PC-9 (cell line): ENCODE measurements at regions not wholly inside any gene's neighbourhood (a gene's known extent, or its start where the extent isn't known, plus 50 kb on each side); places are given as distances from the start of the nearest gene placed in this dataset.
"Not testable (repeated sequence)": the region's sequence is repeated elsewhere in the genome, so short reads cannot be mapped to it uniquely, and the experiment has no call there.

Experiments
- BruUV-seq: library from RNA; stranded (reverse); fragments of 400-500 nt; replicated peaks from 2 replicates; lab custom pipeline; 2021; lab: Mats Ljungman, UMichigan
- CTCF ChIA-PET: fragments of 300-600 bp; sonication (Branson Sonifier 250); formaldehyde crosslinking; loops from one replicate; lab custom pipeline; 2022; ENCODE audit warnings: antibody characterized with exemption; lab: Charles Lee
- POLR2A ChIA-PET: fragments of 300-600 bp; sonication (Branson Sonifier 250); formaldehyde crosslinking; loops from one replicate; lab custom pipeline; 2022; ENCODE audit warnings: antibody characterized with exemption; ENCODE audit not compliant: unreplicated experiment; lab: Charles Lee
- DNase-seq, 2 experiments: peaks; one replicate each; pipeline versions ENCODE4 v3.0.0 to v3.0.0-alpha.2; 2015 to 2022; ENCODE audit warnings: mixed read lengths in 1 of 2
- H2AFZ ChIP-seq: fragments of 200-600 bp; sonication (generic); 2 replicates; pipeline ENCODE4 v1.8.1; 2017; ENCODE audit warnings: antibody characterized with exemption
- H3F3A ChIP-seq: fragments of 200-600 bp; sonication (generic); 2 replicates; pipeline ENCODE4 v1.8.1; 2017; ENCODE audit warnings: antibody characterized with exemption, mild to moderate bottlenecking, low read depth; ENCODE audit not compliant: insufficient read depth
- H3K27ac ChIP-seq: fragments of 200-600 bp; sonication (generic); 2 replicates; pipeline ENCODE4 v1.6.1; 2016; ENCODE audit warnings: mixed run types
- H3K27me3 ChIP-seq: fragments of 200-600 bp; sonication (generic); 2 replicates; pipeline ENCODE4 v1.6.1; 2016; ENCODE audit warnings: low read depth, mixed run types; ENCODE audit not compliant: insufficient read depth
- H3K36me3 ChIP-seq: fragments of 200-600 bp; sonication (generic); 2 replicates; pipeline ENCODE4 v1.6.1; 2016; ENCODE audit warnings: low read depth, mixed run types
- H3K4me1 ChIP-seq: fragments of 200-600 bp; sonication (generic); replicated peaks from 2 replicates; pipeline ENCODE4 v1.6.1; 2016; ENCODE audit warnings: mixed run types; ENCODE audit not compliant: insufficient read depth
- H3K4me2 ChIP-seq: fragments of 200-600 bp; sonication (generic); 2 replicates; pipeline ENCODE4 v1.6.1; 2017; ENCODE audit warnings: mixed run types
- H3K4me3 ChIP-seq: fragments of 200-600 bp; sonication (generic); 2 replicates; pipeline ENCODE4 v1.6.1; 2016; ENCODE audit warnings: mixed run types
- H3K79me2 ChIP-seq: fragments of 200-600 bp; sonication (generic); 2 replicates; pipeline ENCODE4 v1.6.1; 2017; ENCODE audit warnings: low read depth, mixed run types
- H3K9me2 ChIP-seq: fragments of 200-600 bp; sonication (generic); 2 replicates; pipeline ENCODE4 v1.8.1; 2017; ENCODE audit warnings: mild to moderate bottlenecking; ENCODE audit not compliant: insufficient read depth
- H3K9me3 ChIP-seq: fragments of 200-600 bp; sonication (generic); 2 replicates; pipeline ENCODE4 v1.8.1; 2016; ENCODE audit warnings: low read depth; ENCODE audit not compliant: insufficient read depth
- H4K20me1 ChIP-seq: fragments of 200-600 bp; sonication (generic); 2 replicates; pipeline ENCODE4 v1.8.1; 2017; ENCODE audit not compliant: insufficient read depth
- EZH2 ChIP-seq: fragments of 200-600 bp; sonication (generic); IDR thresholded peaks from 2 replicates; pipeline ENCODE4 v1.8.0; 2017; ENCODE audit warnings: antibody characterized with exemption, low read depth
- intact Hi-C: fragments of 100-400 bp; cut with micrococcal nuclease; formaldehyde crosslinking; loops from one replicate; pipeline ENCODE4 v1.10.0; 2022; ENCODE audit not compliant: unreplicated experiment
- TF ChIP-seq, protein P1 (sequence below): fragments of 200-600 bp; sonication (generic); conservative IDR thresholded peaks from 2 replicates; pipeline ENCODE4 v1.6.1; 2017; ENCODE audit warnings: mixed run types, antibody characterized with exemption, mild to moderate bottlenecking, moderate library complexity

DNA sequence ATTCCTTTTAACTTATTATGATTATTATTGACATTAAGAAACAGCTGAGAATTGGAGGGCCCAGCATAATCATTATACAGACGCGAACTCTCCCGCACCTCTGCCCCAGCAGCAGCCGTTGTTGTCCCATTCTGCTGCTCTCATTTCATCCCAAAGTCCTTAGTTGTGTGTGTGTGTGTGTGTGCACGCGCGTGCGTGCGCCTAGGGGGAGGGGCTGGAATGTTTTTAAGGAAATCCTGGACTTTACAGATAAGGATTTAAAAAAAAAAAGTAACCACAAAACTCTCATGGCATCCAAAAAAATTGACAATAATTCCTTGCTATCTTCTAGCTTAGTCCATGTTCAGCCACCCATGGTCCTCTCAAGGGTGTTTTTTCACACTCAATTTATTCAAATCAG lies 134.2 kb downstream of the WNT7A start:
- H3K4me1 ChIP-seq, result no peaks in the 10 kb centered on the region
- H3K27ac ChIP-seq, result no peak overlapping the region
- H3K4me2 ChIP-seq, result no peak overlapping the region
- no peaks in the 10 kb centered on the region for H4K20me1 ChIP-seq
- ChIA-PET CTCF (no interaction called here), POLR2A (no interaction called here)
- intact Hi-C loops, result no loop called here
- no peaks in the 10 kb centered on the region for H3F3A ChIP-seq
- H3K9me3 ChIP-seq, result no peaks in the 10 kb centered on the region
- no peaks in the 10 kb centered on the region for H3K36me3 ChIP-seq
- no peaks in the 10 kb centered on the region; the same call in 1 of the 2 replicates for H3K27me3 ChIP-seq
- H3K4me3 ChIP-seq, result no peak overlapping the region
- no peaks in the 10 kb centered on the region for H3K79me2 ChIP-seq
- no peak for DNase-seq
- TF ChIP-seq, protein P1, sequence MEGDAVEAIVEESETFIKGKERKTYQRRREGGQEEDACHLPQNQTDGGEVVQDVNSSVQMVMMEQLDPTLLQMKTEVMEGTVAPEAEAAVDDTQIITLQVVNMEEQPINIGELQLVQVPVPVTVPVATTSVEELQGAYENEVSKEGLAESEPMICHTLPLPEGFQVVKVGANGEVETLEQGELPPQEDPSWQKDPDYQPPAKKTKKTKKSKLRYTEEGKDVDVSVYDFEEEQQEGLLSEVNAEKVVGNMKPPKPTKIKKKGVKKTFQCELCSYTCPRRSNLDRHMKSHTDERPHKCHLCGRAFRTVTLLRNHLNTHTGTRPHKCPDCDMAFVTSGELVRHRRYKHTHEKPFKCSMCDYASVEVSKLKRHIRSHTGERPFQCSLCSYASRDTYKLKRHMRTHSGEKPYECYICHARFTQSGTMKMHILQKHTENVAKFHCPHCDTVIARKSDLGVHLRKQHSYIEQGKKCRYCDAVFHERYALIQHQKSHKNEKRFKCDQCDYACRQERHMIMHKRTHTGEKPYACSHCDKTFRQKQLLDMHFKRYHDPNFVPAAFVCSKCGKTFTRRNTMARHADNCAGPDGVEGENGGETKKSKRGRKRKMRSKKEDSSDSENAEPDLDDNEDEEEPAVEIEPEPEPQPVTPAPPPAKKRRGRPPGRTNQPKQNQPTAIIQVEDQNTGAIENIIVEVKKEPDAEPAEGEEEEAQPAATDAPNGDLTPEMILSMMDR, result no peak
- TF ChIP-seq EZH2, result no peak
- H2AFZ ChIP-seq, result no peak overlapping the region
- no TSS peak for BruUV-seq
- no peaks in the 10 kb centered on the region for H3K9me2 ChIP-seq

DNA sequence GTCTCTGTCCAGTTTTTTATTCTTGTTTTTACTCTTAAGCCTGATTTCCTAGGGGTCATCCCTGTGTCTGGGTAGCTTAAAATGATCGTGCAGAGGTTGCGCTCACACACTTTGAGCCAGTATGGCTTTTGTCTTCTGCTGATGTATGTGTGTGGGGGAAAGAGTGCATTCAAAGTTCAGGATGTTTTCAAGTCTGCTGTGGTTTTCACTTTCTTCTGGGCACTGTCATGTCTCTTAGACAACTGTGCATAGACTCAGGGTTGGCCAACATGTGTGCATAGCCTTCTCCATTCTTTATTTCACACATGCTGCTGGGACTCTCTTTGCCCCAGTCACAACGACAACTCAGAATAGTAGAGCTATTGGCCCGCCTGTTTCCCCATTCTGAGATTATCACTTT lies 139.1 kb downstream of the WNT7A start:
- Histone ChIP-seq H3K4me2 (no peak overlapping the region), H3K79me2 (no peaks in the 10 kb centered on the region)
- POLR2A ChIA-PET, result no interaction called here

DNA sequence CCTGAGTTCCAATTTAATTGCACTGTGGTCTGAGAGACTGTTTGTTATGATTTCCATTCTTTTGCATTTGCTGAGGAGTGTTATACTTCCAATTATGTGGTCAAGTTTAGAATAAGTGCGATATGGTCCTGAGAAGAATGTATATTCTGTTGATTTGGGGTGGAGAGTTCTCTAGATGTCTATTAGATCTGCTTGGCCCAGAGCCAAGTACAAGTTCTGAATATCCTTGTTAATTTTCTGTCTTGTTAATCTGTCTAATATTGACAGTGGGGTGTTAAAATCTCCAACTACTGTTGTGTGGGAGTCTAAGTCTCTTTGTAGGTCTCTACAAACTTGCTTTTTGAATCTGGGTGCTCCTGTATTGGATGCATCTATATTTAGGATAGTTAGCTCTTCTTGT lies 146.1 kb downstream of the WNT7A start:
- CTCF ChIA-PET, H3K4me2 ChIP-seq, H3K4me1 ChIP-seq, H3K4me3 ChIP-seq, H3K79me2 ChIP-seq, H3K27ac ChIP-seq, H2AFZ ChIP-seq, BruUV-seq, intact Hi-C loops, DNase-seq, POLR2A ChIA-PET, H3K9me2 ChIP-seq, H3F3A ChIP-seq, H4K20me1 ChIP-seq, H3K36me3 ChIP-seq, H3K9me3 ChIP-seq: not testable (repeated sequence)
- peaks cover 40% of the 10 kb centered on the region for H3K27me3 ChIP-seq

More for the DNA sequence above, 139.1 kb downstream of the WNT7A start:
- TF ChIP-seq, protein P1, result no peak
- no peak for TF ChIP-seq EZH2
- CTCF ChIA-PET, result no interaction called here
- intact Hi-C loops, result no loop called here
- Histone ChIP-seq H3K4me3 (no peak overlapping the region), H3K27me3 (peaks cover 22% of the 10 kb centered on the region; the same call in 1 of the 2 replicates), H3F3A (no peaks in the 10 kb centered on the region), H4K20me1 (no peaks in the 10 kb centered on the region), H3K9me2 (no peaks in the 10 kb centered on the region), H3K27ac (no peak overlapping the region), H3K9me3 (peaks cover 8% of the 10 kb centered on the region; the same call in 1 of the 2 replicates), H3K4me1 (no peaks in the 10 kb centered on the region), H3K36me3 (no peaks in the 10 kb centered on the region), H2AFZ (no peak overlapping the region)
- no peak for DNase-seq
- no TSS peak for BruUV-seq

DNA sequence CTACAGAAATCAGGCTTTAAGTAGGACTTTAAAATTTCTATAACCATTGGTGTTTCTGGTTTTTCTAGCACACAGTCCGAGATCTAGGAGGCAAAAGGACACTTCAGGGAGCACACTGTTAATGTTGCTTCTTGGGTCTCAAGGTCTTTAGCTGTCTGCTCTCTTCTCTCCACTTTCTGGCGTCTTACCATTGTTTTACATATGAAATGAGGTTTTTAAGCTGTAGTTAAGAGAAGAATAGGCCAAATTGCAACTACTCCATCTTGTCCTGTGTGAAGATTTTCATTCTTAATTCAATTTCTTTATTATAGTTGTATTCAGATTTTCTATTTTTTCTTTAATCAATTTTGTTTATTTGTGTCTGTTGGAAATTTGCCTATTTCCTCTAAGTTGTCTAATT lies 151.4 kb downstream of the WNT7A start:
- BruUV-seq, result no TSS peak
- Histone ChIP-seq H4K20me1 (no peaks in the 10 kb centered on the region), H3F3A (no peaks in the 10 kb centered on the region), H3K9me3 (no peaks in the 10 kb centered on the region; the same call in 1 of the 2 replicates), H3K27ac (no peak overlapping the region), H2AFZ (no peak overlapping the region), H3K4me2 (no peak overlapping the region), H3K4me3 (no peak overlapping the region), H3K79me2 (no peaks in the 10 kb centered on the region), H3K36me3 (no peaks in the 10 kb centered on the region), H3K27me3 (peaks cover 12% of the 10 kb centered on the region), H3K4me1 (no peaks in the 10 kb centered on the region), H3K9me2 (no peaks in the 10 kb centered on the region)
- POLR2A ChIA-PET, result interaction anchor here (0.6 kb wide), 1 partner anchor 1183 kb away, joined by 9 read pairs; no protein-coding TSS in a partner anchor
- no peak for TF ChIP-seq EZH2
- TF ChIP-seq, protein P1, result no peak
- DNase-seq, result no peak
- CTCF ChIA-PET, result no interaction called here
- intact Hi-C loops, result no loop called here
